Neural progenitor cell (in vitro differentiated cells): ENCODE measurements at regions not wholly inside any gene's neighbourhood (a gene's known extent, or its start where the extent isn't known, plus 50 kb on each side); places are given as distances from the start of the nearest gene placed in this dataset. TPM values are rescaled to one million over a fixed set of nuclear protein-coding genes. Genes with fewer than 3 reads are reported as not detected.
"Not testable (repeated sequence)": the region's sequence is repeated elsewhere in the genome, so short reads cannot be mapped to it uniquely, and the experiment has no call there.

ENCODE experiments used
- DNase-seq: peaks from one replicate; pipeline ENCODE4 v3.0.0-alpha.2; 2016; ENCODE audit warnings: low spot score
- H2AFZ ChIP-seq: fragments of 200-600 bp; sonication (generic); replicated peaks from 2 replicates; pipeline ENCODE4 v1.6.1; 2016; ENCODE audit warnings: antibody characterized with exemption
- H3F3A ChIP-seq: fragments of 200-600 bp; sonication (generic); 2 replicates; pipeline ENCODE4 v1.6.1; 2016; ENCODE audit warnings: antibody characterized with exemption, low read depth
- H3K27ac ChIP-seq: fragments of 200-600 bp; sonication (generic); 2 replicates; pipeline ENCODE4 v1.5.1; 2016; ENCODE audit warnings: mild to moderate bottlenecking
- H3K27me3 ChIP-seq: fragments of 200-600 bp; sonication (generic); 2 replicates; pipeline ENCODE4 v1.6.1; 2016; ENCODE audit warnings: mild to moderate bottlenecking, moderate library complexity
- H3K36me3 ChIP-seq: fragments of 200-600 bp; sonication (generic); 2 replicates; pipeline ENCODE4 v1.5.1; 2016
- H3K4me1 ChIP-seq: fragments of 200-600 bp; sonication (generic); 2 replicates; pipeline ENCODE4 v1.6.1; 2016; ENCODE audit warnings: mixed run types
- H3K4me2 ChIP-seq: fragments of 200-600 bp; sonication (generic); 2 replicates; pipeline ENCODE4 v1.6.1; 2016
- H3K4me3 ChIP-seq: fragments of 200-600 bp; sonication (generic); 2 replicates; pipeline ENCODE4 v1.5.1; 2016
- H3K79me2 ChIP-seq: fragments of 200-600 bp; sonication (generic); 2 replicates; pipeline ENCODE4 v1.6.1; 2016; ENCODE audit warnings: low read depth
- H3K9ac ChIP-seq: fragments of 200-600 bp; sonication (generic); 2 replicates; pipeline ENCODE4 v1.6.1; 2016
- H3K9me3 ChIP-seq: fragments of 200-600 bp; sonication (generic); 2 replicates; pipeline ENCODE4 v1.5.1; 2016; ENCODE audit warnings: low read depth
- H4K20me1 ChIP-seq: fragments of 200-600 bp; sonication (generic); 2 replicates; pipeline ENCODE4 v1.6.1; 2016; ENCODE audit warnings: low read depth
- H3K27ac Mint-ChIP-seq: 3 replicates; pipeline ENCODE4 v1.8.0; 2021; ENCODE audit warnings: mixed read lengths
- H3K27me3 Mint-ChIP-seq: 2 replicates; pipeline ENCODE4 v1.8.0; 2022; ENCODE audit warnings: low read depth, mild to moderate bottlenecking, inconsistent platforms, moderate library complexity, mixed read lengths; ENCODE audit not compliant: insufficient read depth
- H3K36me3 Mint-ChIP-seq: 3 replicates; pipeline ENCODE4 v1.8.0; 2021; ENCODE audit warnings: mixed read lengths
- H3K4me1 Mint-ChIP-seq: 3 replicates; pipeline ENCODE4 v1.8.0; 2021; ENCODE audit warnings: mixed read lengths
- H3K4me3 Mint-ChIP-seq: 3 replicates; pipeline ENCODE4 v1.8.0; 2021; ENCODE audit warnings: mild to moderate bottlenecking, moderate library complexity, mixed read lengths
- H3K9me3 Mint-ChIP-seq: 3 replicates; pipeline ENCODE4 v1.8.0; 2020; ENCODE audit warnings: mixed read lengths
- EZH2 ChIP-seq: fragments of 200-600 bp; sonication (generic); IDR thresholded peaks from 2 replicates; pipeline ENCODE4 v1.6.1; 2017; ENCODE audit warnings: antibody characterized with exemption, mild to moderate bottlenecking, moderate library complexity
- EZH2phosphoT487 ChIP-seq: fragments of 200-600 bp; sonication (generic); IDR thresholded peaks from 2 replicates; pipeline ENCODE4 v1.6.1; 2017; ENCODE audit warnings: antibody characterized with exemption
- small RNA-seq: library from RNA; depleted of rRNA; stranded (forward); fragments of <200 nt; gene quantifications from one replicate; pipeline ENCODE3, GENCODE V24; 2015
- TF ChIP-seq, protein P1 (sequence below): fragments of 200-600 bp; sonication (generic); IDR thresholded peaks from 2 replicates; pipeline ENCODE4 v1.5.1; 2017; ENCODE audit warnings: antibody characterized with exemption, mild to moderate bottlenecking

- H3K27me3 ChIP-seq = no peaks in the 10 kb centered on the region
Measured at GRCh38 chr5:107726896-107727295, 56.2 kb upstream of the EFNA5 start.

DNA sequence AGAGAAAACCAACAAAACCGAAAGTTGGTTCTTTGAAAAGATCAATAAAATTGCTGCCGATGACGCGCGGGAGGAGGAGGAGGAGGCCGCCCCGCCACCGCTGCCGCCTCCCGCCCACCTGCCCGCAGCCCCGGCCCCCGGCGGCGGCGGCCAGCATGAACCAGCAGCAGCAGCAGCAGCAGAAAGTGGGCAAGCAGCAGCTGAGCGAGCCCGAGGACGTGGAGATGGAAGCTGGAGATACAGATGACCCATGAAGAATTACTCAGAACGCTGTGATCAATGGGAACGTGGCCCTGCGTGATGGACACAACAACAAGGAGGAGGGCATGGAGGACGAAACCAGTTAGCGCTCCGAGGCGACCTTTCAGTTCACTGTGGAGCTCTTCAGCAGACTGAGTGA, 53.9 kb upstream of the EFNA5 start:
- no peaks in the 10 kb centered on the region for H3F3A ChIP-seq

More at GRCh38 chr5:107726896-107727295, 56.2 kb upstream of the EFNA5 start:
- no peak overlapping the region for H3K9ac ChIP-seq
- no peak overlapping the region for H3K27ac Mint-ChIP-seq
- H3K4me3 Mint-ChIP-seq = no peak overlapping the region
- no peaks in the 10 kb centered on the region for H3K4me1 Mint-ChIP-seq
- H3K4me2 ChIP-seq = no peak overlapping the region
- H3K4me1 ChIP-seq = no peaks in the 10 kb centered on the region
- H3K9me3 Mint-ChIP-seq = peaks cover 17% of the 10 kb centered on the region
- no peaks in the 10 kb centered on the region for H3K9me3 ChIP-seq
- peaks cover 5% of the 10 kb centered on the region for H3K36me3 Mint-ChIP-seq
- H3K36me3 ChIP-seq = no peaks in the 10 kb centered on the region
- H3K27me3 Mint-ChIP-seq = peaks cover 5% of the 10 kb centered on the region
- no peak overlapping the region for H3K27ac ChIP-seq
- TF ChIP-seq, protein P1, sequence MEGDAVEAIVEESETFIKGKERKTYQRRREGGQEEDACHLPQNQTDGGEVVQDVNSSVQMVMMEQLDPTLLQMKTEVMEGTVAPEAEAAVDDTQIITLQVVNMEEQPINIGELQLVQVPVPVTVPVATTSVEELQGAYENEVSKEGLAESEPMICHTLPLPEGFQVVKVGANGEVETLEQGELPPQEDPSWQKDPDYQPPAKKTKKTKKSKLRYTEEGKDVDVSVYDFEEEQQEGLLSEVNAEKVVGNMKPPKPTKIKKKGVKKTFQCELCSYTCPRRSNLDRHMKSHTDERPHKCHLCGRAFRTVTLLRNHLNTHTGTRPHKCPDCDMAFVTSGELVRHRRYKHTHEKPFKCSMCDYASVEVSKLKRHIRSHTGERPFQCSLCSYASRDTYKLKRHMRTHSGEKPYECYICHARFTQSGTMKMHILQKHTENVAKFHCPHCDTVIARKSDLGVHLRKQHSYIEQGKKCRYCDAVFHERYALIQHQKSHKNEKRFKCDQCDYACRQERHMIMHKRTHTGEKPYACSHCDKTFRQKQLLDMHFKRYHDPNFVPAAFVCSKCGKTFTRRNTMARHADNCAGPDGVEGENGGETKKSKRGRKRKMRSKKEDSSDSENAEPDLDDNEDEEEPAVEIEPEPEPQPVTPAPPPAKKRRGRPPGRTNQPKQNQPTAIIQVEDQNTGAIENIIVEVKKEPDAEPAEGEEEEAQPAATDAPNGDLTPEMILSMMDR = no peak
- H3F3A ChIP-seq = no peaks in the 10 kb centered on the region
- H2AFZ ChIP-seq = no peak overlapping the region
- H3K4me3 ChIP-seq = no peak overlapping the region
- no peaks in the 10 kb centered on the region for H3K79me2 ChIP-seq
- DNase-seq = no peak
- H4K20me1 ChIP-seq = no peaks in the 10 kb centered on the region

DNA sequence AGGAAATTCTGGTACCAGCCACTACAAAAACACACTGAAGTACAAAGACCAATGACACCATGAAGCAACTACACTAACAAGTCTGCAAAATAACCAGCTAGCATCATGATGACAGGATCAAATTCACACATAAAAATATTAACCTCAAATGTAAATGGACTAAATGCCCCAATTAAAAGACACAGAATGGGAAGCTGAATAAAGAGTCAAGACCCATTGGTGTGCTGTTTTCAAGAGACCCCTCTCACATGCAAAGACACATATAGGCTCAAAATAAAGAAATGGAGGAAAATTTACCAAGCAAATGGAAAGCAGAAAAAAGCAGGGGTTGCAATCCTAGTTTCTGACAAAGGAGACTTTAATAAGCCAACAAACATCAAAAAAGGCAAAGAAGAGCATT, 50.5 kb upstream of the EFNA5 start:
- not testable (repeated sequence) for H3K4me1 ChIP-seq, H3K79me2 ChIP-seq, H2AFZ ChIP-seq, H3K4me3 Mint-ChIP-seq, DNase-seq, H3K4me3 ChIP-seq, H3K27ac ChIP-seq, H3F3A ChIP-seq, H4K20me1 ChIP-seq, H3K4me2 ChIP-seq, H3K27ac Mint-ChIP-seq, H3K27me3 Mint-ChIP-seq, H3K27me3 ChIP-seq, H3K36me3 Mint-ChIP-seq, H3K9ac ChIP-seq, H3K9me3 ChIP-seq, H3K36me3 ChIP-seq, H3K4me1 Mint-ChIP-seq
- H3K9me3 Mint-ChIP-seq = peaks cover 50% of the 10 kb centered on the region

More for the DNA sequence above, 53.9 kb upstream of the EFNA5 start:
- Histone ChIP-seq H3K79me2 (no peaks in the 10 kb centered on the region), H3K27me3 (no peaks in the 10 kb centered on the region), H4K20me1 (no peaks in the 10 kb centered on the region), H3K9ac (no peak overlapping the region), H2AFZ (no peak overlapping the region), H3K27ac (no peak overlapping the region), H3K4me1 (no peaks in the 10 kb centered on the region), H3K4me3 (no peak overlapping the region), H3K9me3 (no peaks in the 10 kb centered on the region), H3K4me2 (no peak overlapping the region), H3K36me3 (no peaks in the 10 kb centered on the region)
- Mint-ChIP-seq H3K9me3 (peaks cover 38% of the 10 kb centered on the region), H3K4me3 (no peak overlapping the region), H3K27me3 (peaks cover 7% of the 10 kb centered on the region), H3K36me3 (peaks cover 7% of the 10 kb centered on the region), H3K4me1 (no peaks in the 10 kb centered on the region), H3K27ac (no peak overlapping the region)
- no peak for TF ChIP-seq EZH2
- no peak for TF ChIP-seq EZH2phosphoT487
- TF ChIP-seq, protein P1 = no peak
- DNase-seq = no peak

Small RNA genes lying in the stretch of these regions (small RNA-seq; reads per million reads assigned to genes)
- gene RN7SL782P = not detected
